Vagina (tissue), 2 donors: ENCODE measurements at regions not wholly inside any gene's neighbourhood (a gene's known extent, or its start where the extent isn't known, plus 50 kb on each side); places are given as distances from the start of the nearest gene placed in this dataset.

Source experiments
- CTCF ChIP-seq, 3 experiments: fragments of 450-650 bp in 2 of 3; fragments of 200-600 bp in 1 of 3; sonication (generic) in 1 of 3; IDR thresholded peaks; one replicate each; pipeline ENCODE4 v1.5.1; 2017 to 2019; ENCODE audit warnings: antibody characterized with exemption in 3 of 3, mild to moderate bottlenecking in 2 of 3, moderate library complexity in 2 of 3
- POLR2A ChIP-seq, 2 donors: fragments of 450-650 bp; IDR thresholded peaks; one replicate each; pipeline ENCODE4 v1.6.1; 2017; ENCODE audit warnings: antibody characterized with exemption in 2 of 2, mild to moderate bottlenecking in 2 of 2, moderate library complexity in 2 of 2
- POLR2AphosphoS5 ChIP-seq, 2 donors: sonication (generic); formaldehyde crosslinking; IDR thresholded peaks; one replicate each; pipeline ENCODE4 v1.9.0; 2017; ENCODE audit warnings: antibody characterized with exemption in 2 of 2, mild to moderate bottlenecking in 2 of 2, low read depth in 1 of 2; ENCODE audit not compliant: insufficient read depth in 1 of 2

- TF ChIP-seq CTCF (IDR thresholded peaks at IDR 0.05) (no peak), POLR2AphosphoS5 (IDR thresholded peaks at IDR 0.05; ENCODE audit: insufficient read depth in 1 of 2, low read depth in 1 of 2) (no peak), POLR2A (IDR thresholded peaks at IDR 0.05) (no peak)
Observed at GRCh38 chr1:218967254-218967653, 206.4 kb upstream of the LYPLAL1 start.
